Left kidney (tissue), 1 donor: ENCODE measurements at regions not wholly inside any gene's neighbourhood (a gene's known extent, or its start where the extent isn't known, plus 50 kb on each side); places are given as distances from the start of the nearest gene placed in this dataset.
"Not testable (repeated sequence)": the region's sequence is repeated elsewhere in the genome, so short reads cannot be mapped to it uniquely, and the experiment has no call there.

ENCODE experiments used
- DNase-seq: peaks from one replicate; pipeline ENCODE4 v3.0.0-alpha.2; 2013

GRCh38 chr13:76338003-76338402 lies 548.2 kb downstream of the KCTD12 start:
- DNase-seq, result no peak

- DNase-seq, result no peak
Observed at GRCh38 chr13:76336889-76337844, 549.0 kb downstream of the KCTD12 start.

GRCh38 chr13:76335463-76335862 lies 550.7 kb downstream of the KCTD12 start:
- DNase-seq, result no peak

GRCh38 chr13:76331943-76332712 lies 554.1 kb downstream of the KCTD12 start:
- no peak for DNase-seq

GRCh38 chr13:76330761-76331160 lies 555.4 kb downstream of the KCTD12 start:
- DNase-seq, result no peak

GRCh38 chr13:76329866-76330580 lies 556.2 kb downstream of the KCTD12 start:
- no peak for DNase-seq

GRCh38 chr13:76329004-76329403 lies 557.2 kb downstream of the KCTD12 start:
- no peak for DNase-seq

GRCh38 chr13:76326343-76326742 lies 559.9 kb downstream of the KCTD12 start:
- no peak for DNase-seq

GRCh38 chr13:76319921-76320320 lies 566.3 kb downstream of the KCTD12 start:
- no peak for DNase-seq

- no peak for DNase-seq
Observed at GRCh38 chr13:76316998-76317527, 569.1 kb downstream of the KCTD12 start.

- DNase-seq, result no peak
Observed at GRCh38 chr13:76314495-76314894, 571.7 kb downstream of the KCTD12 start.

- peak; percentile 34 for DNase-seq
Observed at GRCh38 chr13:76307142-76307541, 579.1 kb downstream of the KCTD12 start.

GRCh38 chr13:76300688-76301087 lies 585.5 kb downstream of the KCTD12 start:
- no peak for DNase-seq

- DNase-seq, result no peak
Observed at GRCh38 chr13:76297331-76297730, 588.9 kb downstream of the KCTD12 start.

- DNase-seq, result no peak
Observed at GRCh38 chr13:76296751-76297150, 589.5 kb downstream of the KCTD12 start.

GRCh38 chr13:76295020-76295419 lies 591.2 kb downstream of the KCTD12 start:
- DNase-seq, result not testable (repeated sequence)

- no peak for DNase-seq
Observed at GRCh38 chr13:76293751-76294150, 592.5 kb downstream of the KCTD12 start.

GRCh38 chr13:76293346-76293745 lies 592.9 kb downstream of the KCTD12 start:
- no peak for DNase-seq

- DNase-seq, result no peak
Observed at GRCh38 chr13:76292726-76293125, 593.5 kb downstream of the KCTD12 start.

- no peak for DNase-seq
Observed at GRCh38 chr13:76292031-76292430, 594.2 kb downstream of the KCTD12 start.

GRCh38 chr13:76289558-76289957 lies 596.6 kb downstream of the KCTD12 start:
- DNase-seq, result no peak

- DNase-seq, result no peak
Observed at GRCh38 chr13:76286178-76286577, 600.0 kb downstream of the KCTD12 start.
